Femur (tissue), 1 donor: ENCODE measurements at regions not wholly inside any gene's neighbourhood (a gene's known extent, or its start where the extent isn't known, plus 50 kb on each side); places are given as distances from the start of the nearest gene placed in this dataset.
A peak's percentile ranks its signal among the peaks of the same experiment; 100 is the strongest.
"Not testable (repeated sequence)": the region's sequence is repeated elsewhere in the genome, so short reads cannot be mapped to it uniquely, and the experiment has no call there.

Experiments
- DNase-seq: peaks from one replicate; pipeline ENCODE4 v3.0.0-alpha.2; 2017

DNA sequence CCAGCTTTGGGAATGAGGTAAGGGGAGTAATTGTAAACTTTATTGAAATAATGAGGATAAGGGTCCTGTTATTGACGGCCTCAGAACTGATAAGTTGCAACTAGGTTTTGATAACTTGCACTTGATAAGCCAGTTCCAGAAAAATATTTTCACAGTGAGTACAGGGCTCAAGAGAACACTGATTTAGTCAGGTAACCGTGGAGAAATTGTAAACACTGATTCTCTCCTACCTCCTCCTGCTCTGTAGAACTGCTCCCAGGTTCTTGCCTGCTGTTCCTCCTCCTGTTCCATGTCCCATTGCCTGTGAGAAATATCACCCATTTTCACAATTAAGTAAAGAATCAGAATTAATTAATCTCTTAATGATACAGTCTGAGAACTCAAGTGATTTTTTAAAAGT is 55.0 kb upstream of the CXXC4 start:
- no peak for DNase-seq

GRCh38 chr4:104559502-104559901 is 64.8 kb upstream of the CXXC4 start:
- DNase-seq = no peak

- DNase-seq = no peak
Measured at GRCh38 chr4:104571341-104571740, 76.6 kb upstream of the CXXC4 start.

DNA sequence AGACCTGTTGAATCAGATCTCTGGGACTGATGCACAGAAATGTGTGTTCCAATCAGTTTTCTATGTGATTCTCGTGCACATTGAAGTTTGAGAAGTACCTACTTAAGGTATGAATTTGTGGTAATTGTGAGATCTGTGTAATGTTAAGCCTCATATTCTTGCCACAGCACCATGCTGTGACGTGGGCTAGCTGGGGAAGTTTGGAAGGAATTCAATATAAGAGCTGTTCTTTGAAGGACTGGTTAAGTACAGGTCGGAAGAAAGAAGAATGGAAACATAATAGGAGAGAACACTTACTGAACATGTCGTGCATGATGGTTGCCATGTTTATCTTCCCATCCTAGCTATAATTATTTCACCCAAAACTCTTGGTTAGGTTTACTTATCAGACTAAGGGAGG is 79.7 kb upstream of the CXXC4 start:
- DNase-seq = no peak

- DNase-seq = no peak
Measured at GRCh38 chr4:104575278-104575677, 80.6 kb upstream of the CXXC4 start.

- DNase-seq = no peak
Measured at GRCh38 chr4:104577405-104577804, 82.7 kb upstream of the CXXC4 start.

- DNase-seq = not testable (repeated sequence)
Measured at GRCh38 chr4:104581476-104581875, 86.8 kb upstream of the CXXC4 start.

DNA sequence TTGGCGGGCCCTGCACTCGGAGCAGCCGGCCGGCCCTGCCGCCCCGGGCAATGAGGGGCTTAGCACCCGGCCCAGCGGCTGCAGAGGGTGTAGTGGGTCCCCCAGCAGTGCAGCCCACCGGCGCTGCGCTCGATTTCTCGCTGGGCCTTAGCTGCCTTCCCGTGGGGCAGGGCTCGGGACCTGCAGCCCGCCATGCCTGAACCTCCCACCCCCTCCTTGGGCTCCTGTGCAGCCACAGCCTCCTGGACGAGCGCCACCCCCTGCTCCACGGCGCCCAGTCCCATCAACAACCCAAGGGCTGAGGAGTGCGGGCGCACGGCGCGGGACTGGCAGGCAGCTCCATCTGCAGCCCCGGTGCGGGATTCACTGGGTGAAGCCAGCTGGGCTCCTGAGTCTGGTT is 87.4 kb upstream of the CXXC4 start:
- not testable (repeated sequence) for DNase-seq

DNA sequence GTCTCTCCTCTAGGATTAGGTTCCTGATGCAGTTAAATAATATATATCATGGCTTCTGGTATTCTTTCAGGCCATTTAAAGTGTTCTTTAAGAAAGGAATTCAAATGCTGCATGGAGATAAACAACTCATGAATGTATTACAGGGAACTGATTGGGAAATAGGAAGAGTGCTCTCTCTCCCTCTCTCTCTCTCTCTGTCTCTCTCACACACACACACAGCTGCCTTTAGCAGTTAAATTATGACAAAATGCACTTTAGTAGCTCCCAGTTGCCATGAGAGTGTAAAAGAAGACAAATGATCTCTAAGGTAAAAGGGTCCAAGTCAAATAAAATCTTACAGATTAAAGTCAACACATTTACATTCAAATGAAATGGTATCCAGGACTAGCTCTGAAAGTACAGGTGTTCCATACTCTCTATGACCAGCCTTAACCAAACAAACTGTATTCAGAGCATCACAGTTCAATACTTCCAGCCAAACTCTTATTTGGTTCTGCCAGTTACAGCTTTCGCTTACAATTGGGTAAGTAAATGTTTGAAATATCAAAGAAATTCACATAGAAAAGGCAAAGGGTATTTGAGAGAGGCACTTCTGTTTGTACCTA is 94.7 kb upstream of the CXXC4 start:
- no peak for DNase-seq

DNA sequence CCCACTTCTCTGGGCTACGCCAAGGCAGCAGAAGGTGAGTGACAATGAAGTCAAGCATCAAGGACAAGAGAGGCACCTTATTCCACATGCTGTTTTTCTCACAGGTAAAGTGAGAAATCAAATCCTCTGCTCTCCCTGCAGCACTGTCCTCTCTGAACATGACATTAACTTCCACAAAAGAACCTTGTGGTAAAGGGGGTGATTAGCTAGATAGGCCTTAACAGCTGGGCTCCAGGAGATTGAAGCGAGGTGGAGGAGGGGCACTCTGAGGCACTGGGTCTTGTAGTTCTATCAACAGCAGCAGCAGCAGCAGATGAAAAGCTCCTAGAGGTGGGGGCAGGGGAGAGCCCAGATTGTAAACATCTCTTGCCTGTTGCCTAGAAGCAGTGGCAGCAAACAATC is 96.8 kb upstream of the CXXC4 start:
- no peak for DNase-seq

- no peak for DNase-seq
Measured at GRCh38 chr4:104592183-104592582, 97.5 kb upstream of the CXXC4 start.

DNA sequence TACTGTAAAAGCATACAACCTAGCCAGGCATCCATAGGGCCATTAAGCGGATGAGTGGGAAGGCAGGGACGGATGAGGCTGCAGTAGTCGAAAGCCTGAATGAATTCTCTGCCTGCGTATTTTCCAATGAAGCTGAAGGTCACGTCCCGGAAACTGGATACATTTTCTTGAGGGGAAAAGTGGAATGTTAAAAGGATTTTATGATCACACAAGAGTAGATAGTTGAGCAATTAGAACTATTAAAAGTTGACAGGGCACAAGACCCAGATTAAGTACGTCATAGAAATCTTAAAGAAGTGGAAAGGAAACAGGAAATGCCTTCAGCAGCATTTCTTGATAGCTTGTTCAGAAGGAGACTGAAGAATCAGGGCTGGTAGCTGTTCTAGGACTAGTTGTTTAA is 98.3 kb upstream of the CXXC4 start:
- DNase-seq = no peak

- DNase-seq = no peak
Measured at GRCh38 chr4:104596189-104596588, 101.5 kb upstream of the CXXC4 start.

- no peak for DNase-seq
Measured at GRCh38 chr4:104615496-104615895, 120.8 kb upstream of the CXXC4 start.

GRCh38 chr4:104615926-104616325 is 121.2 kb upstream of the CXXC4 start:
- DNase-seq = no peak

DNA sequence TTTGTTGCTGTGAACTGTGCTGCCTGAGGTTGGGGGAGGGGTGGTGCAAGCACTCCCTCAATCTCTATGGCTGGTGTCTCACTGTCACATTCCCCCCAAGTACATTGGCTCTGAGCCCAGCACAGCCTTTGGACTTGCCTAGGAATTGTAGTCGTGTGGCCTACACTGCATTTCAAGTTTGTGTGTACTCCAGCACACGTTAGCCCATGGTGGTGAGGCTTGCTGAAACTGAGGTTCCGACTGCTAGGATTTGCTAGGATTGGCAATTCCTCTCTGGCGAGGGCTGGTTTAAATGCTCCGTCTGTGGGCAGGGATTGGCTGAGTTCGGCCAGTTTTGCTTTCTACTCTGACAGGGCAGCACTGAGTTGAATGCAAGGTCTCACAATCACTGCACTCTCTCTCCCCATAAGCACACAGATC is 121.7 kb upstream of the CXXC4 start:
- DNase-seq = peak; percentile 33

DNA sequence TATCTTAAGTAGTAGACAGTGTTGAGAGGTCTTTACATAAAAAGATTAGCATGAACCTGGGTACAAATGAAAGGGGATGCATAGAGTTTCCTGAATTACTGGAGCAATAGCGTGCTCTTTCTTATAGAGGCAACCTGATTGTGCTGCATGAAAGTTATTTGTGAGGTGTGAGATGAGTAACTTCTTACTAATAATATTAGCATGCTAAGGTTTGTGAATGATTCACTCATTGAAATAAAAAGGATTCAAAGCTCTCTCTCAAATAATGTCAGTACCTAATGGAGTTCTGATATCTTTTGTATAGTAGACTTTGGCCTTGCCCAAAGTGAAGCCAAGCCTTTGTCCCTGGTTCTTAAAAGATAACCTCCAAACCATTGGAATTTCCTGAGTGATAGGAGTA is 131.0 kb upstream of the CXXC4 start:
- DNase-seq = no peak

GRCh38 chr4:104629601-104630000 is 134.9 kb upstream of the CXXC4 start:
- no peak for DNase-seq

DNA sequence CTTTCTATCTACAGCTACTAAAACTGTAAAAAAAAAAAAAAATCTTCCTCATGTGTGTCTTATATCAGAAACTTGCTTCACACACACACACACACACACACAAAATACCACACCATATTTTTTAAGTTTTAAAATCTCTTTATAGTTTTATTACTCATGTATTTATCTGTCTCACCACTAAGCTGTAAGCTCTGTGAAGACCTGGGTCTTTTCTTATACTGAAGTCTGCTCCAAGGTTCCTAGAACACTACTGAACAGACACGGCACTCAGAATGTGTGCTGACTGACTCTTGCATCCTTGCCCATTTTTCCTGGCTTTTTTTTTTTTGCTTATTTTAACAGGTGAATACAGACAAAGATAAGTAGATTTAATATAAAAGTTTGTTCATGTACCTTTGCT is 135.6 kb upstream of the CXXC4 start:
- no peak for DNase-seq

DNA sequence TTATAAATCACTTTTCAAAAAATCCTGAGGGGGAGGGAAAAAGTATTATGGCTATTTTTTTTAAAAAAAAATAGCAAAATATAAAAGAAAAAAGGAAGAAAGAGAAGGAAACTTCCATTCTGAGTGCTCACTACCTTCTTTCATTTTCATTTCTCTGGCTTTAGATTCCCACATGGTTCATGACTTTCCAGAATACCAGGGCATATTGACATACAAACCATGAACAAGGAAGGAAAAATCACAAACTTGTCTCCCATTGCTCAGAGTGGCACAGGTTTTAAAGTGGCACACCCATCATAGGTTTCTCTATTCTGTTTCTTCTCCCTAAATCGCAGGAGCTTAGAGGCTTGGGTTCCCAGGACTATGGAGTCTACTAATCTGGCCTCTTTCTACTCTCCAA is 136.3 kb upstream of the CXXC4 start:
- DNase-seq = no peak

GRCh38 chr4:104641418-104641817 is 146.7 kb upstream of the CXXC4 start:
- DNase-seq = no peak

GRCh38 chr4:104642521-104642920 is 147.8 kb upstream of the CXXC4 start:
- no peak for DNase-seq

GRCh38 chr4:104643805-104644204 is 149.1 kb upstream of the CXXC4 start:
- no peak for DNase-seq

DNA sequence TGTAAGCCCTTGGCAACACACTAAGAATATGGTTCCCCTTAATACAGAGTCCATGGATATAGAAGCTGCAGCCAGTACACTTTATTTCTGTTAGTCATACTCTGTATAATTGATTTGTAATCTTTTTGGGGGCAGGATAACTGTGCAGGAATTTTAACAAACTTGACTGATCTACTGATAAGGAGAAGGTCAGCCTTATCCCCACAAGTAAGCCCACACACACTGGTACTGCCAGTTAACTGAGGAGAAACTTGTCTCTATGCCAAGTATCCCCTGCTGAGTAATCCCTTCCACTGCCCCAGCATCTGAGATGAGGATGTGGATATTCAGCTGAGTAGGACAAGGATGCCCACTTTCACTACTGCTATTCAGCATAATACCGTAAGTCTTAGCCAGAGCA is 154.9 kb upstream of the CXXC4 start:
- DNase-seq = no peak

- DNase-seq = not testable (repeated sequence)
Measured at GRCh38 chr4:104662269-104662668, 167.6 kb upstream of the CXXC4 start.

GRCh38 chr4:104677116-104677515 is 182.4 kb upstream of the CXXC4 start:
- DNase-seq = no peak
